GM12875 (cell line): ENCODE measurements at regions not wholly inside any gene's neighbourhood (a gene's known extent, or its start where the extent isn't known, plus 50 kb on each side); places are given as distances from the start of the nearest gene placed in this dataset.

Source experiments
- H3K4me3 ChIP-seq: one replicate; pipeline ENCODE4 v1.5.1; 2011; ENCODE audit warnings: low read depth, low read length, control low read depth
- CTCF ChIP-seq: IDR thresholded peaks from 2 replicates; pipeline ENCODE4 v1.5.1; 2011; ENCODE audit warnings: low read depth, mild to moderate bottlenecking, control low read depth, inconsistent platforms, low read length, moderate library complexity, borderline replicate concordance; ENCODE audit not compliant: insufficient read depth

- H3K4me3 ChIP-seq: no peak overlapping the region
- TF ChIP-seq CTCF: no peak
Measured at GRCh38 chr10:124212702-124213101, 119.3 kb upstream of the CHST15 start.

- no peak overlapping the region for H3K4me3 ChIP-seq
- TF ChIP-seq CTCF: no peak
Measured at GRCh38 chr10:124211921-124212320, 118.5 kb upstream of the CHST15 start.

- no peak for TF ChIP-seq CTCF
- no peak overlapping the region for H3K4me3 ChIP-seq
Measured at GRCh38 chr10:124210263-124210662, 116.9 kb upstream of the CHST15 start.

- no peak overlapping the region for H3K4me3 ChIP-seq
- TF ChIP-seq CTCF: no peak
Measured at GRCh38 chr10:124207391-124207790, 114.0 kb upstream of the CHST15 start.

- TF ChIP-seq CTCF: no peak
- no peak overlapping the region for H3K4me3 ChIP-seq
Measured at GRCh38 chr10:124206616-124207015, 113.2 kb upstream of the CHST15 start.

- no peak for TF ChIP-seq CTCF
- no peak overlapping the region for H3K4me3 ChIP-seq
Measured at GRCh38 chr10:124205432-124205831, 112.0 kb upstream of the CHST15 start.

- no peak for TF ChIP-seq CTCF
- no peak overlapping the region for H3K4me3 ChIP-seq
Measured at GRCh38 chr10:124204726-124205125, 111.3 kb upstream of the CHST15 start.
